ENCODE measurements at regions not wholly inside any gene's neighbourhood (a gene's known extent, or its start where the extent isn't known, plus 50 kb on each side); places are given as distances from the start of the nearest gene placed in this dataset.

- TF ChIP-seq CTCF (IDR thresholded peaks at IDR 0.05 in 8 of 11, conservative IDR thresholded peaks at IDR 0.05 in 3 of 11) (no peak), POLR2A (IDR thresholded peaks at IDR 0.05) (no peak), POLR2AphosphoS5 (IDR thresholded peaks at IDR 0.05) (no peak)
These were observed 64.4 kb upstream of the NHSL1 start for GRCh38 chr6:138563650-138564049.

Data from spleen (tissue), 7 donors.